ENCODE measurements at regions not wholly inside any gene's neighbourhood (a gene's known extent, or its start where the extent isn't known, plus 50 kb on each side); places are given as distances from the start of the nearest gene placed in this dataset.
"Not testable (repeated sequence)": the region's sequence is repeated elsewhere in the genome, so short reads cannot be mapped to it uniquely, and the experiment has no call there.

- DNase-seq, result no peak
Observed at GRCh38 chr16:51276336-51276735, 125.3 kb upstream of the SALL1 start.

DNA sequence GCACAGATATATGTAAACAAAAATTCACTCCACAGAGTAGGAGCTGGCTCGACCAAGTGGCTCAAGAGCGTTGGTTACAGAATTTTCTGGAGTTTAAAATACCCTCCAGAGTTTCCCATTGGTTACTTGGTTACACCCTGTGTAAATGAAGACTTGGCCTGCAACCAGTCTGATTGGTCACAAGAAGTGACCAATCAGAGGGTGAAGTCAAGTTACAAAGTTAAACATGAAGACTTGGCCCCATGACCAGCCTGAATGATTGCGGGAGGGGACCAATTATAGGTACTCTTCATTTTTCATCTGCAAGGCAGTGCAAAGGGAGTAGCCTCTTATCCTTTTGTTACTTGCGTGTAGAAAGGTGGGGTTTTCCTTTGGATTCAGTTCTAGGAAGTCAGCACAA, 121.3 kb upstream of the SALL1 start:
- no peak for DNase-seq

- DNase-seq, result no peak
Observed at GRCh38 chr16:51271156-51271701, 120.2 kb upstream of the SALL1 start.

GRCh38 chr16:51268237-51268636, 117.2 kb upstream of the SALL1 start:
- no peak for DNase-seq

- no peak for DNase-seq
Observed at GRCh38 chr16:51267681-51268080, 116.6 kb upstream of the SALL1 start.

DNA sequence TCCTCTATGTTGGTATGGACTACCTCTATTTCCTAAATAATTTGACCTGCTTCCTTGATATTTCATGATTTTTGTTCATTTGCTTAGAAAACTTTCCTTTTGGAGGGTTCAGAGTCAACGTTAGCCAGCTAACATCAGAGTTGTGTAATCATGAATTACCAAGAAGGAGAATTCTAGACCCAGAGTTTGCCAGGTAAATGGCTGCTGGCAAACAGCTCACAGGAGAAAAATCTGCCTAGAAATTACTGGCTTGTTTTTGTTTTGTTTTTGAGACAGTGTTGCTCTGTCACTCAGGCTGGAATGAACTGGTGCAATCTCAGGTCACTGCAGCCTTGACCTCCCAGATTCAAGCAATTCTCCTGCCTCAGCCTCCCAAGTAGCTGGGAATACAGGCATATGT, 111.4 kb upstream of the SALL1 start:
- no peak for DNase-seq

DNA sequence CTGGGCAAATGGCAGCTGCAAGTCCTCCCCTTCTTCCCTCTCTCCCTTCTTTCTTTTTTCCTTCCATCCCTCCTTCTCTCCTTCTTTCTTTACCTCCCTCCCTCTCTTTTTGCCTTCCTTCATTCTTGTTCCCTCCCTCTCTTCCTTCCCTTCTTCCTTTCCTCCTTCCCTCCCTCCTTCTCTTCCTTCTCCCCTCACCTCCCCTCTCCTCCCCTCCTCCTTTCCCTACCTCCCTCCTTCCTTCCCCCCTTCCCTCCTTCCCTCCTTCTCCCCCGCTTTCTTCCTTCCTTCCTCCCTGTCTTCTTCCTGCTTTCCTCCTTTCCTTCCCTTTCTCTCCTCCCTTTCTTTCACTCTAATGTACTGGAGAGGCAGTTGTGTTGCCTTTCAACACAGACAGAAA, 110.8 kb upstream of the SALL1 start:
- no peak for DNase-seq

GRCh38 chr16:51255349-51255972, 104.4 kb upstream of the SALL1 start:
- DNase-seq, result no peak

DNA sequence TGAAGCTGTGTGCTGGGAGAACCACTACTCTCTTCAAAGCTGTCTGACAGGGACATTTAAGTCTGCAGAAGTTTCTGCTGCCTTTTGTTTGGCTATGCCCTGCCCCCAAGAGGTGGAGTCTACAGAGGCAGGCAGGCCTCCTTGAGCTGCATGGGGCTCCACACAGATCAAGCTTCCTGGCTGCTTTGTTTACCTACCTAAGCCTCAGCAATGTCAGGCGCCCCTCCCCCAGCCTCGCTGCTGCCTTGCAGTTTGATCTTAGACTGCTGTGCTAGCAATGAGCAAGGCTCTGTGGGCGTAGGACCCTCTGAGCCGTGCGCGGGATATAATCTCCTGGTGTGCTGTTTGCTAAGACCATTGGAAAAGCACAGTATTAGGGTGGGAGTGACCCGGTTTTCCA, 103.3 kb upstream of the SALL1 start:
- DNase-seq, result not testable (repeated sequence)

DNA sequence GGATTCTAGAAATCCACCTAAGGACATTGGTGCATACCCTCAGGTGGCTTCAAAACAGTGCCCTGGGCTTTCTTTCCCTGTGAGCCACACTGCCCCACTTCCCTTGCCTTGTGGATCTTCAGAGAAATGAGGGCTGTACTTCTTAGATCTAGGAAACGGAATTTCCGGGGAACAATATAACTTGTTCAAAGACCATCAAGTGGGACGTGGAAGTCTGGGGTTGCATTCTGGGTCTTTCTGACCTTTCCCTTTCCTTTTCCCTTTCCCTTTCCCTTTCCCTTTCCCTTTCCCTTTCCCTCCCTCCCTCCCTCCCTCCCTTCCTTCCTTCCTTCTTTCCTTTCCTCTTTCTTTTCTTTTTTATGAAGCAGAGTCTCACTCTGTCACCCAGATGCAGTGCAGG, 97.1 kb upstream of the SALL1 start:
- no peak for DNase-seq

GRCh38 chr16:51245658-51245995, 94.6 kb upstream of the SALL1 start:
- DNase-seq, result no peak

- DNase-seq, result no peak
Observed at GRCh38 chr16:51244887-51245657, 94.0 kb upstream of the SALL1 start.

- DNase-seq, result no peak
Observed at GRCh38 chr16:51243936-51244436, 92.9 kb upstream of the SALL1 start.

- no peak for DNase-seq
Observed at GRCh38 chr16:51242296-51242994, 91.4 kb upstream of the SALL1 start.

- DNase-seq, result no peak
Observed at GRCh38 chr16:51239196-51239595, 88.1 kb upstream of the SALL1 start.

DNA sequence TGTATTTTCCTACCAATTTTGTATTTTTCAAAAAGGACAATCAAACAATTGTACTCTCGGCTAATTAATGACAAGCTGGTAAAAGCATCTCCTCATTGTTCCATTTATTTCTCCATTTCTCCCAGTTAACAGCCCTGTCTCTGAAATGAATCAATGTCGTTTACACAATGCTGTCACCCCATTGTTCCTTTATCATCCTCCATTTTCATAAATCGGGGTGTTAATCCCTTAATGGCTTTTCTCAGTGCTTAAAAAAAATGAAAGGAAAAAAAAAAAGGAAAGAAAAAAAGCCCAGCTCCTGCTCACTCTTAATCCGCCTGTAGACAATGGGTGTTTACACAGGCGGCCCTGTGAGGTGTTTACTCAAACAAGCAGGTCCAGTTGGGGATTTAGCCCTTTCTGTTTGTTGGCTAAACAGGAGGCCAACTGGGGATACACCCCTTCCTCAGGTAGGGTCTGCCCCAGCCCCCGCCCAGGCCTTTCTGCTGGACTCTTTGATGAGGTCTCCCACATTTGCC, 86.8 kb upstream of the SALL1 start:
- DNase-seq, result no peak

GRCh38 chr16:51237207-51237606, 86.1 kb upstream of the SALL1 start:
- DNase-seq, result no peak

DNA sequence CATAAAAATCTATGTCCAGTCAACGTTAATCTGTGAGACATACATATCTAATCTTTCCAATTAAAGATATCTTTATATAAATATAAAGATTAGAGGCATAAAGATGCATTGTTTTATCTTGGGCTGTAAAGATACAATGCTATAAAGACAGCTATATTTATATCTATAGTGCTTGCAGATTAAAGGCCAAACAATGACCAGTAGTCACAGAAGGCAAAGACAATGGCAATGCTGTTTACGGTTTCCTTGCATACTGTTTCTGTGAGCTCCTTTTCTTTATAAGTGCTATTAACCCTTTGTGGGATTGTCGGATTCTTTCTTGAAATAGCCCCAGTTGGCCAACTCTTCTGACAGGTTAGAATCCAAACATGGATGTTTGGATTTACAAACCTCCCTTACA, 85.5 kb upstream of the SALL1 start:
- DNase-seq, result no peak

DNA sequence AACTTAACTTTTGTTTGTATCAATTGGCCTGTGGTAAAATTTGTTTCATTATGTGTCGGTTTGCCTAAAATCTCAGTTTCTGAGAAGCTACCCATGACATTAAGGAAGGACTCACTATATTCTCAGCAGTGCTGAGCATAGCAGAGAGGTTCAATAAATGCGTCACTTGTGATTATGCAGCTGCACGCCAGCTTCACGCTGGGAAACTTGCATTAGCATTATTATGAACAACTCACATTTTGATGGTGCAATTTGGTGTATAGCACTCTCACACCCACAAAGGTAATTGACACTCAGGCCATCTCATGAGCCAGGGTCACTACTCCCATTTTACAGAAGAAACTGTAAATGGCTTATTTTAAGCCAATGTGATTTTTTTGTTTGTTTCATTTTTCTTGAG, 80.6 kb upstream of the SALL1 start:
- DNase-seq, result no peak

DNA sequence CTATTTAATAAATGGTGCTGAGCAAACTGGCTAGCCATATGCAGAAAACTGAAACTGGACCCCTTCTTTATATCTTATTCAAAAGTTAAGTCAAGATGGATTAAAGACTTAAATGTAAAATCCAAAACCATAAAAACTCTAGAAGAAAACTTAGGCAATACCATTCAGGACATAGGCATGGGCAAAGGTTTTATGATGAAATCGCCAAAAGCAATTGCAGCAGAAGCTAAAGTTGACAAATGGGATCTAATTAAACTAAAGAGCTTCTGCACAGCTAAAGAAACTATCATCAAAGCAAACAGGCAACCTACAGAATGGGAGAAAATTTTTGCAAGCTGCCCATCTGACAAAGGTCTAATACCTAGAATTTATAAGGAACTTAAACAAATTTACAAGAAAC, 79.0 kb upstream of the SALL1 start:
- not testable (repeated sequence) for DNase-seq

DNA sequence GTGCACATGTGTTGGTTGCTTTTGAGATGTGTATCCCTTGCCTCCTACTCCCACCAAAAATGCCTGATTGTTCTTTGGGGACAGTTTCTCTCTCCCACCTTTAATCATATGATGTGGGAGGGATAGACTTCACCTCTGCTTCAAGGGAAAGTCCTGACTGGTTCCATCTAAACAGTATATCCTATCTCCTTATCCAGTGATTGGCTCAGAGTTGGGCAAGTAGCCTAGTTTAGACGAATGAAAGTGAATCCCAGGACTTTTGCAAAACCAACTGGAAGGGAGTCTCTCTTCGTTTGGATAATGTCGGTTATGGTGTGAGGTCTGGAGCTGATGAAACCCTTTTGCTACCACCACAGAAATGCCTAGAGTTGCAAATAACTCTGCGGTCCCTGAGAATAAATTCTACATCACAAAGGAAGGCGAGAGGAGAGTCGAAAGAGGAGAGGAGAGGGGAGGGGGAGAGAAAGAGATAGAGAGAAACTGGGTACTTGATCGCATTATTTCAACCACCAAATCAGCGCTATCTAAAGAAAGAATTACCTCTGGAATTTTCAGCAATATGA, 77.1 kb upstream of the SALL1 start:
- no peak for DNase-seq

DNA sequence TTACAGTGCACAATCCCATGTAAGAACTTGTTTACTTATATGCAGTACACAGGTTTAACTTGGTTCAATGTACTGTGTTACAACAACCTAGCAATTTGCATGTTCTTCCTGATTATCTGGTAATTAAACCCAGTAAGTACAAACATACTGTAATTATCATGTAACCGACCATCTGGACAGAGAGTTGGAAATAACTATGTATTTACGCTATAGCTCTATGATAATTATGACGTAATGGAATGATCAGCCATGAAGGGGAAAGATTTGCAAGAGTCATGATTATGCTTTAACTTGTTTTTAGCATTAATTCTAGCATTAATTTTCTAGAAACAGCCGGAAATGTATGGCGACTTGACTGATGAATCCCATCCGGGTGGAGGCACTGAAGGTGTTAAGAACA, 74.8 kb upstream of the SALL1 start:
- DNase-seq, result no peak

- DNase-seq, result no peak
Observed at GRCh38 chr16:51224317-51224716, 73.2 kb upstream of the SALL1 start.

Data from SHP77 treated with DMSO at 0.1 percent for 48 hours (cell line).